Neutrophil (primary cell): ENCODE measurements at regions not wholly inside any gene's neighbourhood (a gene's known extent, or its start where the extent isn't known, plus 50 kb on each side); places are given as distances from the start of the nearest gene placed in this dataset.

ENCODE experiments used
- H3K27ac ChIP-seq: fragments of 200-600 bp; sonication (generic); 2 replicates; pipeline ENCODE4 v1.5.1; 2016; ENCODE audit warnings: mild to moderate bottlenecking, moderate library complexity
- H3K27me3 ChIP-seq: fragments of 200-600 bp; sonication (generic); 2 replicates; pipeline ENCODE4 v1.6.0; 2016; ENCODE audit warnings: mild to moderate bottlenecking
- H3K36me3 ChIP-seq: fragments of 200-600 bp; sonication (generic); 2 replicates; pipeline ENCODE4 v1.5.1; 2017
- H3K4me1 ChIP-seq, 2 experiments: fragments of 200-600 bp in 1 of 2; sonication (generic) in 1 of 2; 1 replicate in 1 of 2; 2 replicates in 1 of 2; pipeline versions ENCODE4 v1.5.1 to v1.6.1; 2013 to 2016; ENCODE audit warnings: low read depth in 1 of 2, low read length in 1 of 2, mild to moderate bottlenecking in 1 of 2, moderate library complexity in 1 of 2; ENCODE audit not compliant: control insufficient read depth in 1 of 2, insufficient read depth in 1 of 2
- H3K4me3 ChIP-seq, 2 experiments: fragments of 200-600 bp in 1 of 2; sonication (generic) in 1 of 2; 1 replicate in 1 of 2; 2 replicates in 1 of 2; pipeline ENCODE4 v1.5.1; 2013 to 2016; ENCODE audit warnings: low read depth in 1 of 2, low read length in 1 of 2, mild to moderate bottlenecking in 1 of 2, moderate library complexity in 1 of 2
- H3K9me3 ChIP-seq: fragments of 200-600 bp; sonication (generic); 2 replicates; pipeline ENCODE4 v1.5.1; 2016
- CTCF ChIP-seq: fragments of 200-600 bp; sonication (generic); IDR thresholded peaks from 2 replicates; pipeline ENCODE4 v1.5.1; 2016; ENCODE audit warnings: antibody characterized with exemption

GRCh38 chr2:189252991-189253675 lies 73.6 kb upstream of the COL5A2 start:
- TF ChIP-seq CTCF: no peak
- Histone ChIP-seq H3K27ac (no peak overlapping the region), H3K9me3 (no peaks in the 10 kb centered on the region), H3K4me1 (no peaks in the 10 kb centered on the region), H3K4me3 (no peak overlapping the region), H3K27me3 (no peaks in the 10 kb centered on the region), H3K36me3 (no peaks in the 10 kb centered on the region)

GRCh38 chr2:189253836-189254235 lies 74.3 kb upstream of the COL5A2 start:
- H3K27ac ChIP-seq: no peak overlapping the region
- no peak overlapping the region for H3K4me3 ChIP-seq
- no peaks in the 10 kb centered on the region for H3K27me3 ChIP-seq

GRCh38 chr2:189254268-189254883 lies 74.8 kb upstream of the COL5A2 start:
- TF ChIP-seq CTCF: no peak
- Histone ChIP-seq H3K4me1 (no peaks in the 10 kb centered on the region), H3K27me3 (no peaks in the 10 kb centered on the region), H3K9me3 (no peaks in the 10 kb centered on the region), H3K36me3 (no peaks in the 10 kb centered on the region), H3K27ac (no peak overlapping the region), H3K4me3 (no peak overlapping the region)

More at GRCh38 chr2:189253836-189254235, 74.3 kb upstream of the COL5A2 start:
- no peaks in the 10 kb centered on the region for H3K36me3 ChIP-seq
- H3K4me1 ChIP-seq: no peaks in the 10 kb centered on the region
- no peak for TF ChIP-seq CTCF
- H3K9me3 ChIP-seq: no peaks in the 10 kb centered on the region

DNA sequence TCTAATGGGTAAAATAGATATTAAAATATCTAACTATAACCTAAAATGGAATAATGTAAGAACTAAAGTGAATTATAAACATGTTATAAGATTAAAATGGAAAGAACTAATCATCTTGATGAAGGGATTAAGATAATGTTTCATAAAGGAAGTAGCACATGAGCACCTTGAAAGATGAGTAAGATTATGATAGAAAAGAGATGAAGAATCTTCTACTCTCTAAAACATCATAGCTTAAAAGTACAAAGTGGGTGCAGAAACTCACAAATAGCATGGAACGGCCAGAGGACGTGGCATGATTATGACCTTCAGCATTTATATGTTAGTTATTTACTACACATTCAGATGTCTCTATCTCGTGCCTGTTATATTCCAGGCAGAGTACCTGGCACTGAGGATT lies 76.2 kb upstream of the COL5A2 start:
- H3K27ac ChIP-seq: no peak overlapping the region
- no peaks in the 10 kb centered on the region for H3K4me1 ChIP-seq
- no peaks in the 10 kb centered on the region for H3K27me3 ChIP-seq
- no peak for TF ChIP-seq CTCF
- H3K9me3 ChIP-seq: no peaks in the 10 kb centered on the region
- no peaks in the 10 kb centered on the region for H3K36me3 ChIP-seq
- no peak overlapping the region for H3K4me3 ChIP-seq

DNA sequence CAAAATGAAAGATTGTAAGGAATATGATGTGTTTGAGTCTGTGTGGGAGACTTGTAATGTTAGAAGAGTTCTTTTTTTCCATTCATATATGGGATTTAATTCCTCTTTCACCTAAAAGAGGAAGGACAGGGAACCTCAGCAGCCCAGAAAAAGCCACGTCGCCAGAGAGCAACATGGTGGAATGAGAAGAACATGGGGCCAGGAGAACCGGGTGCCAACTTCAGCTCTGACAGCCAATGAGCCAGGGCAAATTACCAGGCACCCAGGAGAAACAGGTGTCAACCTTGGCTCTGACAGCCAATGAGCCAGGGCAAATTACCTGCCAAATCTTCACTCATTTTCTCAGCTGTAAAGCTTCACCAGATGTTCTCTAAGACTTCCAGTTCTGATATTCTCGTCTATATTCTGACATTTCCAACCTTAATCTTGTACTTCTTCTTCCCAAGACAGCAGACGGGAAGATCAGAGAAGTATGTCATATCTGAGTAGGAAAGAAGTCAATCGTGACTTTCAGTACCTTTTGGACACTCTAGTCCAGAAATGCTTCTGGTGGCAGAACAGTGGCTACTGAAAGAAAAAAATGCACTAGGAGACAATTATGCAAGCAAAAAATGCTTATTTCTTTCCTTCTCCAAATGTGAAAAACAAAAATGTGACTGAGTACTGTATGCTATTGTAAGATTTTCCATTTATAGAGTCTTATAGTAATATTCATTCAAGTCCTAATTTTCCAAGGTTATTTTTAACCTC lies 79.2 kb upstream of the COL5A2 start:
- Histone ChIP-seq H3K4me3 (no peak overlapping the region), H3K27ac (no peak overlapping the region), H3K9me3 (no peaks in the 10 kb centered on the region), H3K4me1 (no peaks in the 10 kb centered on the region), H3K36me3 (no peaks in the 10 kb centered on the region), H3K27me3 (no peaks in the 10 kb centered on the region)
- no peak for TF ChIP-seq CTCF
